ENCODE measurements at regions not wholly inside any gene's neighbourhood (a gene's known extent, or its start where the extent isn't known, plus 50 kb on each side); places are given as distances from the start of the nearest gene placed in this dataset.
"Not testable (repeated sequence)": the region's sequence is repeated elsewhere in the genome, so short reads cannot be mapped to it uniquely, and the experiment has no call there.

GRCh38 chr2:101645886-101646285, 51.6 kb upstream of the MAP4K4 start:
- DNase-seq (ENCODE audit: low read depth), result not testable (repeated sequence)

DNA sequence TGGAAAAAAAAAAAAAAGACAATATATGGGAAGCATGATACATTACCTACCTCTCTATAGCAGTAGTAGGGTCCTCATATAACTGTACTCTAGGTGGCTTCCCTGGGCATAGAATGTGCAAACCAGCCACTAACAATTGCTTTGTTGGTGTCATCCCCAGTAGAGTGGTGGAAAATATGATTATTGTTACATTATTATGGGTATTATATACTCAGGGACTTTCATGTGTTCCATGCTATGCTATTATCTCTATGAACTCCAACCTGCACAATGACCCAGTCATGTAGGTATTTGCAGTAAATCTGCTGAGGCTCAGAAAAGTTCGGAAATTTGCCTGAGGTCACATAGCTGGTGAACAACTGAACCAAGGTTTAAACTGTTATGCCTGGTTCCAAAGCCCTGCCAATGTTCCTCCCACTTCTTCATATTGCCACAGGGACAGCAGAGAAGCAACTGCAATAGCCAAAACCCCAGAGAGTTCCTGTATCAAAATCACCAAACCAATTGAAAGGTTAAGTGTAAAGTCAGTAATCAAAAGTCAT, 52.6 kb upstream of the MAP4K4 start:
- no peak for DNase-seq (ENCODE audit: low read depth)

DNA sequence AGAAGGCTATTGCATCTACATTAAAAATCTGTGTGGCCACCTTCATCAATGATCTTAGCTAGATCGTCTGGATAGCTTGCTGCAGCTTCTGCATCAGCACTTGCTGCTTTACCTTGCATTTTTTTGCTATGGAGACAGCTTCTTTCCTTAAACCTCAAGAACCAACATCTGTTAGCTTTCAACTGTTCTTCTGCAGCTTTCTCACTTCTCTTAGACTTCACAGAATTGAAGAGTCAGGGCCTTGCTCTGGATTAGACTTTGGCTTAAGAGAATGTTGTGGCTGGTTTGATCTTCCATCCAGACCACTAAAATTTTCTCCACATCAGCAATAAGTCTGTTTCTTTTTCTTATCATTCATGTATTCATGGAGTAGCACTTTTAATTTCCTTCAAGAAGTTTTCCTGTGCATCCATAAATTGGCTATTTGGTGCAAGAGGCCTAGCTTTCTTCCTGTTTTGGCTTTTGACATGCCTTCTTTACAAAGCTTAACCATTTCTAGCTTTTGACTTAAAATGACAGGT, 54.4 kb upstream of the MAP4K4 start:
- DNase-seq (ENCODE audit: low read depth), result no peak

DNA sequence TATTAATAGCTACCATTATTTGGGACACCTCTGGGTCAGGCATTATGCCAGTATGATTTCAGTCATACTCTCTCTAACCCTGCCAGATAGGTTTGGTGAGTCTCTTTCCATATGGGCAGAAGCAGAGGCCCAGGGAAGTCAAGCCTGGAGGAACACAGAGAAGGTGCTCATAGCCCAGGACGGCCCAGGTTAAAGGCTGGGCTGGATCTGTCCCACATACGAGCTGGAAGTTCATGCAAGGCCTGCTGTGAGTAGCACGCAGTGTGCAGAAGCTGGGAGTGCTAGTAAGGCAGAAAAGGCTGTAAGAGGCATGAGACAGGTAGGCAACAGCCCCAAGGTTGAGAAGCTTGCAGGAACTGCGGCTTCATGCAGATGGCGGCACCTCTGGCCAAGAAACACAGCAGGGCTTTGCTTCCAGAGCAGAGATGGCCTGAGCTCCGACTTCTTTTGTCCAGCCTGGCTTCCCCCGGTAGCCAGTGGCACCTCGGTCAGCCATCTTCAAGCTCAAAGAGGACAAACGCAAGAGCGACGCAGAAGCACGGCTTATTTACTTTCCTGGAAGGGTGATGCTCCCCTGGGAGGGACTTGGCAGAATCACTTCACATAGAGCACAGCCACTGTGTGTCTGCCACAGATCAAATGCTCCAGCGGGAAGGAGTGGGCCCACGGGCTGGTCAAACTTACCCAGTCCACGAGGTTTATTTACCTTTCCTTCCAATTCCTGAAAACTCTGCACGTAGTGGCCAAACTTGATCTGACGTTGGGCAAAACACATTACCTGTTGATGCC, 58.5 kb upstream of the MAP4K4 start:
- no peak for DNase-seq (ENCODE audit: low read depth)

DNA sequence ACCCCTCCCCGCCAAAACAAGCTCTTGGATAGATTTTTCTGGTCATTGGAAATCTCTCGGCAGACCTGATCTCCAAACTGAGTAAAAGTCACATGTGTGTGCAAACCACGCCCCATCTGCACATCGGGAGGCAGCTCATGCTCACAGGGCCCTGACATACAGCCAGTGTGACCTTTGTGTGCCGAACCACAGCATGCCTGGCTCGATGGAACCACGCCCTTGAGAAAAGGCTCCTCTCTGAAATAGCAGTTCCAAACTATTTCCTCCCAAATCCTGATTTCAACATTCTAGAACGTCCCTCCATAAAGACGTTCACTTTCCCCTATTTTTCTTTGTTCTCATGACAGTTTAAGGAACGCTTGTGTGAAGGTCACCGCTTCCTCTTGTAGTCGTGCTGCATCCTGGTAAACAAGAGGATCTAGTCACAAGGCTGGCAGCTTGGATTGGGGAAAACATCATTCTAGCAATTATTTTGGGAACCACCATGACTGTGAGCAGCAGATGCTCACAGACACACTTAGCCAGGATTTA, 59.3 kb upstream of the MAP4K4 start:
- no peak for DNase-seq (ENCODE audit: low read depth)

DNA sequence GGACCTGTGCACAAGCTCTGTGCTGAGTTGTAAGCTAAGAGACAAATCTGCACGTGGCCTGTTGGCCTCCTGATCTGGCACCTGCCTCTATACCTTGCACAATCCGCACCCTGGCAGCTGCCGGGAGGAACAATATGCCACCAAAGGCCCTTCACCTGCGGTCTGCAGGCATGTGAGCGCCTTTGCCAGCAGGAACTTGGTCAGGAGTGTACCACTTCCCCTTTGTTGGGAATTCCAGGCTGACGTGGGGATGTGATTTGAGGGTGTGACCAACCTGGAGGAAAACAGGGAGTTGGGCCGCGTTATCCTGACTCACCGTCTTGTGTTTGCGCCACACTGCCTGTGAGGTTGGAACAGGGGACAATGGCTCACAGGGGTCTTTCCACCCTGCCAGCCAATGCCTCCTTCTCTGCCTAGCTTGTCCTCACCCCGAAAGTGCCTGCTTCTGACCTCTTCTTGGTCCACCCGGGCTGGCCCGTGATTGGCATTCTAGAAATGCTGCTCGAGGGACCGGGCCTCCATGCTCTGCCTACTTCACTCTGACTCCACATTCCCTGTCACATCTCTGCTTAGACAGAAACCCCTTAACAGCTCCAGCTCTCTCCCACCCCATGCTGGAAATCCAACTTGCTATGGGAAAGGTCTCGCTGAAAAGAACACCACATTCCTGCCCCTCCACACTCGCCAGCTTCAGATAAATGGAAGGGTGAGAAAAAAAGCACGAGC, 67.1 kb upstream of the MAP4K4 start:
- DNase-seq (ENCODE audit: low read depth), result no peak

DNA sequence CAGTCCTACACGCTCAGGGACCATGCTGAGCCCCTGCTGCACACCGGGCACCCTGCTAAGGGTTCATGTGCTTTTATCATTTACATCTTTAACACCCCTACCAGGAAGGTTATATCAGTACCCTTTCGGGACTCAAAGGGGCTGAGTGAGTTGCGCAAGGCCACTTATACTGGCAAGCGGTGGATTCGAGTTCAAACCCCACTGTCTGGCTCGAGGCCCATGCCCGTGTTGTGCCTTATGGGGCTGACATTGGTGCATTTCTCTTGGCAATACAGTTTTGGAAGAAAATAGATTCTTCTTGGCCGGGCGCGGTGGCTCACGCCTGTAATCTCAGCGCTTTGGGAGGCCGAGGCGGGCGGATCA, 69.5 kb upstream of the MAP4K4 start:
- DNase-seq (ENCODE audit: low read depth), result no peak

DNA sequence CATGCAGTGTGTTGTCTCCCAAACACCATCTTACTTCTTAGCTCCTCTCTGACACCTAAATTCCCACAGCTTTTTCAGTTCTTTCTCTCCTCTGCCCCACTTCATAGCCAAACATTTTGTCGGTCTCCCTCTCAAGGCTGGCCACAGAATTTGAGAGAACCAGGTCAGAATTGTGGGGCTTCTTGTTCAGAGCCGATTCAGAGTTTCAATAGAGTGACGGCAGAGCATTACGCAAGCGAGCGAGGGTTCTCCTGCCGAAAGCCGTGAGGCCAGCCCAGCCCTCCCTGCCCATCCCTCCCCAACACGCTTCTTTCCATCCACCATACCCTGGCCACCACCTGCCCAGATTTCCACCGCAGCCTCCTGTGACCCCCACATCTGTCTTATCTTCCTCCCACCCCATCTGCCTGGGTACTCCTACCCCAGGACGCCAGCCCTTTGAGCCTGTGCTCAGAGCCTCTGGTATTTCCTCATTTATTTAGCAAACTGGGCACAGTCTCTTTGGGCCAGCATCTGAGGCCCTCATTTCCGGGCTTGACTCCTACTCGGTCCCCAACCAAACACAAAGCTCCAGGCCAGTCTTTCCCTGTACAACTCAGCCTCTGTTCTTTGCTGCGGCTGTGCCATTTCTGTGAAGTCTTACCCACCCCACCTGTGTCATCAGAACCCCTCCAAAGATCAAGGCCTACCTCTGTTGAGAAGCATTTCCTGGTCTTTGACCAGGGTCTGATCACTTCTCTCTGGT, 70.0 kb upstream of the MAP4K4 start:
- no peak for DNase-seq (ENCODE audit: low read depth)

GRCh38 chr2:101625814-101626213, 71.7 kb upstream of the MAP4K4 start:
- DNase-seq (ENCODE audit: low read depth), result not testable (repeated sequence)

DNA sequence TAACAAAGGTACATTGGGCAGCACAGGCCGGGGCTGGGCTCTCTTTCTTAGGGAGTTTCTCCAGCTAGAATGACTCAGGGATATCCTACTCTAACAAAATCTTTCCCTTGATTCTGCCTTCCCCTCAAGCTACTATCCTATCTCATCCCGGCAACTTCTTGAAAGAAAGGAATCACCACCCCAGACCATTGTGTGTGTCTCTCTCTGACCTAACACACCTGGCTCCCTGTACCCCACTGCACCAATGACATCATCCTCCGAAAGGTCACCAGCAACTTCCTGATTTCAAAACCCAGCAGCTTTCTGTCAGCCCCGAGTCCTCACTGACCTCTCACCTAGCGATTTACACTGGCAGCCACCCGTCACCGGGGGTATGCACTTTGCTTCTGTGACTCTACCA, 72.1 kb upstream of the MAP4K4 start:
- no peak for DNase-seq (ENCODE audit: low read depth)

DNA sequence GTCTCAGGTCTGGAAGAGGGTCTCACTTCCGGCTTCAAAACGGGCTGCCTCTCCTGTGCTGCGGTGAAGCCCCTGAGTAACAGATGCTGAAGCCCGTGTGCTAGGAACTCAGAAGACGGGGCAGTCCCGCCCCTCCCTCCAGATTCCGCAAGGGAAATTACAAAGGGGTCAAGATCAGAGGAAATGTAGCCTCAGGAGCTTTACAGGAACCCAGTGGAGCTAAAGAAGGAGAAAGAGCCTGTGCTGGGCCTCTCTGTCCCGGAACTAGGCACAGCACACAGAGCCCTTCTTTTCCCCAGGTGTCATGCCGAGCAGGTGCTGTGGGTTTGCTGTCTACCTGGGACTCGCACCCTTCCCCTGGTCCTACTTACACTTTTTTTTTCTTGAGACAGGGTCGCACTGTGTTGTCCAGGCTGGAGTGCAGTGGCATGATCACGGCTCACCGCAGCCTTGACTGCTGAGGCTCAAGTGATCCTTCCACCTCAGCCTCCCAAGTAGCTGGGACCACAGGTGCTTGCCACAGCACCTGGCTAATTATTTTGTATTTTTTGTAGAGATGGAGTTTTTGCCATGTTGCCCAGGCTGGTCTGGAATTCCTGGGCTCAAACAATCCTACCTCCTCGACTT, 72.7 kb upstream of the MAP4K4 start:
- no peak for DNase-seq (ENCODE audit: low read depth)

DNA sequence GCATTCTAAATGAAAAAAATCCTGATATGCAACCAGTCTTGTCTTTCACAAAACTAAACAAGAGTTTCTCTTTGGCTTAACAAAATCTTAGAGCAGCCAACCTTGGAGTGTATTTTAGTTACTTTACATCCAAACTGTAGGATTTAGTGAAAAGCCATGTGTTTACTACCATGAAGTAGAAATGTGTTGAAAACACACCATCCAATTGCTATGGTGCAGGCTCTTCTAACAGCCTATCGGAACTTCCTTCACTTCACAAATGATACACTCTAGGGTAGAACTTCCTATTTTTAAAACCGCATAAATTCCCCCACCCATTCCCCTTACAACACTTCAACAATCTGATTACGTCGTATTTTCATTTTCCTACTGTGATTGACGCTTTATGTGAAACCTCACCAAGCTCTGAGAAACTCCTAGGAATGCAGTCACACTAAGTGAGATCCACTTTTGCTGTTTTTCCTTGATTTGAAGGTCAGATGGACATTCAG, 74.4 kb upstream of the MAP4K4 start:
- no peak for DNase-seq (ENCODE audit: low read depth)

DNA sequence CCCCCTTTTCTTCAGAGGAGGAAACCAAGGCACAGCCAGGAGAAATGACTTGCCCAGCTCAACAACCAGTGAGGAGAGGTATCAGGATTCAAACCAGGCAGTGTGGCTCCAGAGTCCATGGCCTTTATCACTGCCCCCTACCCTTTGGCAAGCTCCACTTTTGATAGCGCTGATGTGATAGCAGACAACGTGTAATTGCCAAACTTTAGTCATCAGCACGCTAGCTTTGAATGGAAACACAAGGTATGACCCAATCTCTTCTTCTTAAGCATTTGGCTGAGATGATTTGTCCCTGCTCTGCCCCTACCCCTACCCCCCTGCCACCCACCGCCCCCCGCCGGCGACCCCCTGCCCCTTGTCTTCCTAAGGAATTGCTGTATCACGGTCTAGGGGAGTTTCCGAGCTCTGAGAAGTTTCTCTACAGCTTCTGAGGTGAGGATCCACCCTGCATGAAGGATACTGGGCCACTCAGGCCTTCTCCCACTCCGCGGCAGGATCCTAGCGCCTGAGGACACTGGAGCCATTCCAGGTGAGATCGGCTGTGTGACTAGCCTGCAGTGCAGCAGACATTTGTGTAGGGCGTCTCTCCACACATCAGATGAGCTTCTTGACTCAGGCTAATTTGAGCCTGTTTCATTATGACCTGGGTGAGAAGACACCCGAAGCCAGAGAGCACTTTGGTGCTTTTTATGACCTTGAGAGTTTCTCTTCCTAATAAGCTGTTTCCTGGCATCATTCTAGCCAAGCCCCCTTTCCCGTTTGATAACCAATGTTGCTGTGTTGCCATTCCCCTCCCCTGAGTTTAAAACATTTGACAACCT, 75.1 kb upstream of the MAP4K4 start:
- no peak for DNase-seq (ENCODE audit: low read depth)

GRCh38 chr2:101619191-101619591, 78.3 kb upstream of the MAP4K4 start:
- DNase-seq (ENCODE audit: low read depth), result peak; percentile 41

DNA sequence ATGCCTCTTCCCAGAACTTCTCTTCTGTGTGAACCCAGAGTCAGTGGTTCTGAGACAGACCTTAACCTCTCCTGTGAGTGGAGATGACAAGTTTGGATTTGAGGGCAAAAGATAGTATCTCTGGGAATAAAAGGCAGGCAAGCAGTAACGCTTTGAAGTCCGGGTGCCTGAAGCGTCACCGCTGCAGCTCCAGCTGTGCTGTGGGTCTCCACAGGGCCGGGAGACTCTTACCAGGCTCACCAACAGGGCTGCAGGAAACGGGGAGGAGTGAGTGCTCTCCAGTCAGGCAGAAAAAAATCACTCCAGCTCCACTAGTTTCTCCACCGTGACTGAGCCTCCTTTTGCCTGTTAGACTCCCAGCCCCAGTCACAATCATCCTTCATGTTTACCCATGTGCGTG, 79.7 kb upstream of the MAP4K4 start:
- no peak for DNase-seq (ENCODE audit: low read depth)

- DNase-seq (ENCODE audit: low read depth), result peak; percentile 45
These were observed 80.3 kb upstream of the MAP4K4 start for GRCh38 chr2:101617188-101617587.

GRCh38 chr2:101614127-101614759, 83.3 kb upstream of the MAP4K4 start:
- no peak for DNase-seq (ENCODE audit: low read depth)

DNA sequence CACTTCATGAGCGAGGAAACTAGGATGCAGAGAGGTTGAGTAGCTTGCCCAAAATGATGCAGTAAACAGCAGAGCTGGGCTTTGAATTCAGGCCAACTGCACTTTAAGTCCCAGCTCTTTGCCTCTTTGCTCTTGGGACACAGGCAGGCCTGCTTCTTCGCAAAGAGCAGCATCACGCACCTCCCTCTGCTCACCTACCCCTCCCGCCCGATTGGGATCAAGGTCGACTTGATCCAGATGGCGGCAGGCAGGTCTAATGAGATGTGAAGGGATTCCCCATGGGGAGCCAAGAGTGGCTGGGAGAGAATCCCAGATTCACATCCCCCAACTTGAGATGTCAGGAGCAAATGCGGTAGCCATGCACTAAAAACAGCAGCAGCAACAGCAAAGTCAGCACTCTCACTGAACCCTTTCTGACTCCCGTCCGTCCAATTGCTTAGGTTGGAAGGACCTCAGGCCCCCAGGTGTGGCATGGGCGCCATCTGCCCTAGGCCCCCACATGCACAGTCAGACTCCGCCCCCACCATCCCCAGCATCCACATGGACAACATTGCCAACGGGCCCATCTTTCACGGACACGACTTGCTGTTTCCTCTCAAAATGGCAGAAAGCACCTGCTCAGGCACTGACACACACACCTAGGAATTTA, 84.3 kb upstream of the MAP4K4 start:
- DNase-seq (ENCODE audit: low read depth), result no peak

DNA sequence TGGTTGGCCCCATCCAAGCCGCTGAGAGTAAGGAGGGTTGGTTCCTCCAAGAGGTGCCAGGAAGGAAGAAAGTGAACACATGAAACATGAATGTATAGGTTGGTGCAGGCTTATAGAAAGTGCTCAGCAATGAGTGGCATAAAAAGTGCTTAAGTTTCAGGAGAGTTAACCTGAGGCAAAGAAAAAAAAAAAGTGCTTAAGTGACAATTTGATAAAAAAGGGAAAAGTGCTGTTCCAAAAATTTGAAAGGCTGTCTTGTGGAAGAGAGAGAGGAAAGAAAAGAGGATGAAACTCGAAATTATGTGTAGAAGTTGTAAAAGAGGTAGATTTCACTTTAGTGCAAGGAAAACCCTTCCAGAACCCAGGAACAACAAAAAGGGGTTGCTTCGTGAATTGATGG, 85.5 kb upstream of the MAP4K4 start:
- no peak for DNase-seq (ENCODE audit: low read depth)
